ENCODE measurements at regions not wholly inside any gene's neighbourhood (a gene's known extent, or its start where the extent isn't known, plus 50 kb on each side); places are given as distances from the start of the nearest gene placed in this dataset.

GRCh38 chr6:139759086-139759485, 384.6 kb upstream of the CITED2 start:
- no peak for DNase-seq (ENCODE audit: insufficient read length, low spot score, missing footprints)

GRCh38 chr6:139758209-139758611, 383.8 kb upstream of the CITED2 start:
- H3K4me2 ChIP-seq (ENCODE audit: insufficient read depth, low read length) = peak overlapping the region; percentile 47
- no peak overlapping the region for H2AFZ ChIP-seq (ENCODE audit: low read length)
- no peak for TF ChIP-seq CTCF (IDR thresholded peaks at IDR 0.05; ENCODE audit: extremely low read depth, low read depth, low read length)
- H3K9me3 ChIP-seq (ENCODE audit: low read depth, low read length) = no peaks in the 10 kb centered on the region
- no peaks in the 10 kb centered on the region for H3K36me3 ChIP-seq (ENCODE audit: insufficient read depth, low read length)
- H3K4me3 ChIP-seq (ENCODE audit: insufficient read depth, low read length) = peak overlapping the region; percentile 5
- H3K4me1 ChIP-seq (ENCODE audit: insufficient read depth, low read length) = peaks cover 65% of the 10 kb centered on the region
- H3K27ac ChIP-seq (ENCODE audit: low read depth, low read length) = peak overlapping the region; percentile 53
- H4K20me1 ChIP-seq (ENCODE audit: insufficient read depth, low read length) = no peaks in the 10 kb centered on the region
- peak; percentile 69 for DNase-seq (ENCODE audit: insufficient read length, low spot score, missing footprints)
- no peaks in the 10 kb centered on the region for H3K27me3 ChIP-seq (ENCODE audit: insufficient read depth, low read length)
- no peaks in the 10 kb centered on the region for H3K79me2 ChIP-seq (ENCODE audit: insufficient read depth, low read length)

More at GRCh38 chr6:139759086-139759485, 384.6 kb upstream of the CITED2 start:
- Histone ChIP-seq H3K27ac (ENCODE audit: low read depth, low read length) (no peak overlapping the region), H3K9me3 (ENCODE audit: low read depth, low read length) (no peaks in the 10 kb centered on the region), H3K36me3 (ENCODE audit: insufficient read depth, low read length) (no peaks in the 10 kb centered on the region), H3K79me2 (ENCODE audit: insufficient read depth, low read length) (no peaks in the 10 kb centered on the region), H3K27me3 (ENCODE audit: insufficient read depth, low read length) (no peaks in the 10 kb centered on the region), H3K4me2 (ENCODE audit: insufficient read depth, low read length) (no peak overlapping the region), H3K4me3 (ENCODE audit: insufficient read depth, low read length) (no peak overlapping the region), H3K4me1 (ENCODE audit: insufficient read depth, low read length) (peaks cover 65% of the 10 kb centered on the region), H4K20me1 (ENCODE audit: insufficient read depth, low read length) (no peaks in the 10 kb centered on the region), H2AFZ (ENCODE audit: low read length) (no peak overlapping the region)
- TF ChIP-seq CTCF (IDR thresholded peaks at IDR 0.05; ENCODE audit: extremely low read depth, low read depth, low read length) = no peak

GRCh38 chr6:139757784-139758183, 383.3 kb upstream of the CITED2 start:
- no peak for DNase-seq (ENCODE audit: insufficient read length, low spot score, missing footprints)
- peaks cover 65% of the 10 kb centered on the region for H3K4me1 ChIP-seq (ENCODE audit: insufficient read depth, low read length)
- H2AFZ ChIP-seq (ENCODE audit: low read length) = no peak overlapping the region
- H3K27me3 ChIP-seq (ENCODE audit: insufficient read depth, low read length) = no peaks in the 10 kb centered on the region
- no peaks in the 10 kb centered on the region for H3K9me3 ChIP-seq (ENCODE audit: low read depth, low read length)
- H3K36me3 ChIP-seq (ENCODE audit: insufficient read depth, low read length) = no peaks in the 10 kb centered on the region
- peak overlapping the region; percentile 53 for H3K27ac ChIP-seq (ENCODE audit: low read depth, low read length)
- H3K4me2 ChIP-seq (ENCODE audit: insufficient read depth, low read length) = peak overlapping the region; percentile 47
- H3K79me2 ChIP-seq (ENCODE audit: insufficient read depth, low read length) = no peaks in the 10 kb centered on the region
- no peaks in the 10 kb centered on the region for H4K20me1 ChIP-seq (ENCODE audit: insufficient read depth, low read length)
- no peak for TF ChIP-seq CTCF (IDR thresholded peaks at IDR 0.05; ENCODE audit: extremely low read depth, low read depth, low read length)
- no peak overlapping the region for H3K4me3 ChIP-seq (ENCODE audit: insufficient read depth, low read length)

- no peaks in the 10 kb centered on the region for H4K20me1 ChIP-seq (ENCODE audit: insufficient read depth, low read length)
- H3K9me3 ChIP-seq (ENCODE audit: low read depth, low read length) = no peaks in the 10 kb centered on the region
- H3K4me2 ChIP-seq (ENCODE audit: insufficient read depth, low read length) = no peak overlapping the region
- H3K27me3 ChIP-seq (ENCODE audit: insufficient read depth, low read length) = no peaks in the 10 kb centered on the region
- no peak overlapping the region for H2AFZ ChIP-seq (ENCODE audit: low read length)
- H3K36me3 ChIP-seq (ENCODE audit: insufficient read depth, low read length) = no peaks in the 10 kb centered on the region
- DNase-seq (ENCODE audit: insufficient read length, low spot score, missing footprints) = no peak
- no peak overlapping the region for H3K27ac ChIP-seq (ENCODE audit: low read depth, low read length)
- H3K4me3 ChIP-seq (ENCODE audit: insufficient read depth, low read length) = no peak overlapping the region
- H3K4me1 ChIP-seq (ENCODE audit: insufficient read depth, low read length) = peaks cover 69% of the 10 kb centered on the region
- no peaks in the 10 kb centered on the region for H3K79me2 ChIP-seq (ENCODE audit: insufficient read depth, low read length)
- TF ChIP-seq CTCF (IDR thresholded peaks at IDR 0.05; ENCODE audit: extremely low read depth, low read depth, low read length) = no peak
These were observed 381.9 kb upstream of the CITED2 start for GRCh38 chr6:139756381-139756780.
